ENCODE measurements at regions not wholly inside any gene's neighbourhood (a gene's known extent, or its start where the extent isn't known, plus 50 kb on each side); places are given as distances from the start of the nearest gene placed in this dataset.
A peak's percentile ranks its signal among the peaks of the same experiment; 100 is the strongest.
"Not testable (repeated sequence)": the region's sequence is repeated elsewhere in the genome, so short reads cannot be mapped to it uniquely, and the experiment has no call there.

DNA sequence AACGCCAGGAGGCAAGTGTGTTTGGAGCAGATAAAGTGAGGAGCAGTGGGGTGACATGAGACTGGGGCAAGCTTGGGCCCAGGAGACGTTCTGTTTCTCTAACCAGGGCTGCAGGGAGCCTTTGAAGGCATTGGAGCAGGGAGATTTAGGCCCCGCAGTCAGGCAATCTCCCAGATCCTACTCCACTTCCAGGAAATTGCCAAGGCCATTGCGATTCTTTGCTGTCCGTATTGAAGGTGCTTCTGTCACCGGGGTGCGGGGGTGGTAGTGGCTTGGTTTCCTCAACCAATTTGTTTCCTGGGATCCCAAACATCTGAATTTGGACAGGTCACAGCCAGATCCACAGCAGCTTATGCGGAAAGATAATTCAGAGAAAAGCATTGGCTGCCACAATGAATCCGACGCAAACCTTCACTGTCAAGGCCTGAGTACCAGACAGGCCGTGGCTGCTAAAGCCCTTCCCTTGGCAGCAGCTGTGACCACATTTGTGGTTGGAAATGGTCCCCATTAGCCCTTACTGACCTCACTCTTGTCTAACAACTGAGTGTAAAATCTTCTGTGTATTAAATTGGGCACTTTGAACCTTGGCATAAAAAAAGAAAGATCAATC lies 385.6 kb downstream of the PTPRU start (continued):
- TF ChIP-seq, protein P1, sequence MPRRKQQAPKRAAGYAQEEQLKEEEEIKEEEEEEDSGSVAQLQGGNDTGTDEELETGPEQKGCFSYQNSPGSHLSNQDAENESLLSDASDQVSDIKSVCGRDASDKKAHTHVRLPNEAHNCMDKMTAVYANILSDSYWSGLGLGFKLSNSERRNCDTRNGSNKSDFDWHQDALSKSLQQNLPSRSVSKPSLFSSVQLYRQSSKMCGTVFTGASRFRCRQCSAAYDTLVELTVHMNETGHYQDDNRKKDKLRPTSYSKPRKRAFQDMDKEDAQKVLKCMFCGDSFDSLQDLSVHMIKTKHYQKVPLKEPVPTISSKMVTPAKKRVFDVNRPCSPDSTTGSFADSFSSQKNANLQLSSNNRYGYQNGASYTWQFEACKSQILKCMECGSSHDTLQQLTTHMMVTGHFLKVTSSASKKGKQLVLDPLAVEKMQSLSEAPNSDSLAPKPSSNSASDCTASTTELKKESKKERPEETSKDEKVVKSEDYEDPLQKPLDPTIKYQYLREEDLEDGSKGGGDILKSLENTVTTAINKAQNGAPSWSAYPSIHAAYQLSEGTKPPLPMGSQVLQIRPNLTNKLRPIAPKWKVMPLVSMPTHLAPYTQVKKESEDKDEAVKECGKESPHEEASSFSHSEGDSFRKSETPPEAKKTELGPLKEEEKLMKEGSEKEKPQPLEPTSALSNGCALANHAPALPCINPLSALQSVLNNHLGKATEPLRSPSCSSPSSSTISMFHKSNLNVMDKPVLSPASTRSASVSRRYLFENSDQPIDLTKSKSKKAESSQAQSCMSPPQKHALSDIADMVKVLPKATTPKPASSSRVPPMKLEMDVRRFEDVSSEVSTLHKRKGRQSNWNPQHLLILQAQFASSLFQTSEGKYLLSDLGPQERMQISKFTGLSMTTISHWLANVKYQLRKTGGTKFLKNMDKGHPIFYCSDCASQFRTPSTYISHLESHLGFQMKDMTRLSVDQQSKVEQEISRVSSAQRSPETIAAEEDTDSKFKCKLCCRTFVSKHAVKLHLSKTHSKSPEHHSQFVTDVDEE (CRISPR knock-in tag; IDR thresholded peaks at IDR 0.05): no peak
- no peak for TF ChIP-seq ZC3H10 (CRISPR knock-in tag; IDR thresholded peaks at IDR 0.05)

DNA sequence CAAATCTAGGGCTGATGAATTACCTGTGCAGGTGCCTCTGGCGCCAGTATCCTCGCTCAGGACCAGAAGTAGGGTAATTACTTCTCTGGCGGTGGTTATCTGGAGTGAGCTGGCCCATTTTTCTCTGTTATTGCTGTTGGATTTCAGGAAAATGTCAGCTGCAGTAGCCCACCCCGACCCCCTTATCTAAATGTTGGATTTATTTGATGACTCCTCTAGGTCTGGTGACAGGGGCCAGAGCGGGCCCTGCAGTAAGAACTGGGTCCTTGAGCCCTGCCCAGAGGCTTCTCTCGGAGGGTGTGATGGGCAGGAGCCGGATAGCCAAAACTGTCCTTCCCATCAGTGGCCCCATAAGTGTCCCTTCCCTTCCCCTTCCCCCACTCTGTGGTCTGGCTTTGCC lies 384.3 kb downstream of the PTPRU start:
- TF ChIP-seq ARNTL (CRISPR knock-in tag; IDR thresholded peaks at IDR 0.05; ENCODE audit: borderline replicate concordance, low read depth): no peak
- TF ChIP-seq, protein P2, sequence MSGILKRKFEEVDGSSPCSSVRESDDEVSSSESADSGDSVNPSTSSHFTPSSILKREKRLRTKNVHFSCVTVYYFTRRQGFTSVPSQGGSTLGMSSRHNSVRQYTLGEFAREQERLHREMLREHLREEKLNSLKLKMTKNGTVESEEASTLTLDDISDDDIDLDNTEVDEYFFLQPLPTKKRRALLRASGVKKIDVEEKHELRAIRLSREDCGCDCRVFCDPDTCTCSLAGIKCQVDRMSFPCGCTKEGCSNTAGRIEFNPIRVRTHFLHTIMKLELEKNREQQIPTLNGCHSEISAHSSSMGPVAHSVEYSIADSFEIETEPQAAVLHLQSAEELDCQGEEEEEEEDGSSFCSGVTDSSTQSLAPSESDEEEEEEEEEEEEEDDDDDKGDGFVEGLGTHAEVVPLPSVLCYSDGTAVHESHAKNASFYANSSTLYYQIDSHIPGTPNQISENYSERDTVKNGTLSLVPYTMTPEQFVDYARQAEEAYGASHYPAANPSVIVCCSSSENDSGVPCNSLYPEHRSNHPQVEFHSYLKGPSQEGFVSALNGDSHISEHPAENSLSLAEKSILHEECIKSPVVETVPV (CRISPR knock-in tag; IDR thresholded peaks at IDR 0.05): no peak
- ATAC-seq: no peak

DNA sequence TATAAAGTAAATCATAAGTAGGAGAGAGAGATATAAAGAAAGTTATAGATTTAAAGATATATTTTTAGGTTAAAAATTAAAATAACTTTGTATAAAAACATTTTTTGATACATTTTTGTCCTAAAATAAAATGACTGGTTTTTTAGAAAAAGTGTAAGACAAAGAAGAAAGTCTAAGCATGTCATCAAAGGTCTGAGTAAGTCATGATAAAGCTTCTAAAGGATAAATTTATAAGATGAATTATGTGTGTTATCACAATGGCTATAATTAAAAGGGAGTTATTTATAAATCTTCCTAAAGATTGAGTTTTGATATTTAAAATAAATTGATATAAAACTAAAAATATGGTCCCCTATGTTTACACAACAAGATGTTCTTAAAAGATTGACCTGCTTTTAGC lies 370.9 kb downstream of the PTPRU start:
- no peak for ATAC-seq
- TF ChIP-seq, protein P2 (CRISPR knock-in tag; IDR thresholded peaks at IDR 0.05): no peak
- TF ChIP-seq ZNF8 (CRISPR knock-in tag; IDR thresholded peaks at IDR 0.05): 0 out of 2 replicates have a peak, but pooled peaks have one; percentile 43

DNA sequence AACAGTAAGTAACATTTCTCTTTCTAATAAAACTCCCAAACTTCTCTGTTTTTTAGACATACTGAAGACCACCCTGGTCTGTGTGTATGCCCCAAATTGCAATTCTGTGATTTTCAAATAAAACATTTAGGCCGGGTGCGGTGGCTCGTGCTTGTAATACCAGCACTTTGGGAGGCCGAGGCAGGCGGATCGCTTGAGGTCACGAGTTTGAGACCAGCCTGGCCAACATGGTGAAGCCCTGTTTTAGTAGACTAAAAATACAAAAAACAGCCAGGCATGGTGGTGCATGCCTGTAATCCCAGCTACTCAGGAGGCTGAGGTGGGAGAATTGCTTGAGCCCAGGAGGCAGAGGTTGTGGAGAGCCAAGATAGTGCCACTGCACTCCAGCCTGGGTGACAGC lies 368.5 kb downstream of the PTPRU start:
- not testable (repeated sequence) for ATAC-seq

DNA sequence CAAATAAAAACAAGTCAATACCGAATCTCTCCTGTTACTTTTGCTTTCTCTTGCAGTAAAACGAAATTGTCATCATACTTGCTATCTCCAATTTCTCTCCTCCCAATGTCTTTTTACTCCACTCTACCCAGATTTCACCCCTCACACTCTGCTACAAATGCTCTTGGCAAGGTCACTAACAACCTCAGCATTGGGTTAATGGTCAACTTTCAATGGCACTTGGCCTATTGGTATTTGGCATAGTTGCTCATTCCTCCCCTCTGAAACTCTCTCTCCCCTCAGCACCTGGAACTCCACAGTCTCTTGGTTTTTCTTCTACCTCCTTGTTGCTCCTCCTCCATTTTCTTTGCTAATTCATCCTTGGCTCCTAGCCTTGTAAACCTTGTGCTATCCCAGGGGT lies 367.3 kb downstream of the PTPRU start:
- no peak for TF ChIP-seq TOX (CRISPR knock-in tag; IDR thresholded peaks at IDR 0.05; ENCODE audit: borderline replicate concordance)
- TF ChIP-seq SNAI2 (CRISPR knock-in tag; IDR thresholded peaks at IDR 0.05): no peak
- TF ChIP-seq CSDC2 (CRISPR knock-in tag; IDR thresholded peaks at IDR 0.05): no peak
- TF ChIP-seq, protein P3, sequence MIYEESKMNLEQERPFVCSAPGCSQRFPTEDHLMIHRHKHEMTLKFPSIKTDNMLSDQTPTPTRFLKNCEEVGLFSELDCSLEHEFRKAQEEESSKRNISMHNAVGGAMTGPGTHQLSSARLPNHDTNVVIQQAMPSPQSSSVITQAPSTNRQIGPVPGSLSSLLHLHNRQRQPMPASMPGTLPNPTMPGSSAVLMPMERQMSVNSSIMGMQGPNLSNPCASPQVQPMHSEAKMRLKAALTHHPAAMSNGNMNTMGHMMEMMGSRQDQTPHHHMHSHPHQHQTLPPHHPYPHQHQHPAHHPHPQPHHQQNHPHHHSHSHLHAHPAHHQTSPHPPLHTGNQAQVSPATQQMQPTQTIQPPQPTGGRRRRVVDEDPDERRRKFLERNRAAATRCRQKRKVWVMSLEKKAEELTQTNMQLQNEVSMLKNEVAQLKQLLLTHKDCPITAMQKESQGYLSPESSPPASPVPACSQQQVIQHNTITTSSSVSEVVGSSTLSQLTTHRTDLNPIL (CRISPR knock-in tag; IDR thresholded peaks at IDR 0.05; ENCODE audit: low read depth): no peak
- no peak for TF ChIP-seq ISL1 (CRISPR knock-in tag; IDR thresholded peaks at IDR 0.05)
- TF ChIP-seq ZNF70 (CRISPR knock-in tag; IDR thresholded peaks at IDR 0.05): no peak
- TF ChIP-seq, protein P4, sequence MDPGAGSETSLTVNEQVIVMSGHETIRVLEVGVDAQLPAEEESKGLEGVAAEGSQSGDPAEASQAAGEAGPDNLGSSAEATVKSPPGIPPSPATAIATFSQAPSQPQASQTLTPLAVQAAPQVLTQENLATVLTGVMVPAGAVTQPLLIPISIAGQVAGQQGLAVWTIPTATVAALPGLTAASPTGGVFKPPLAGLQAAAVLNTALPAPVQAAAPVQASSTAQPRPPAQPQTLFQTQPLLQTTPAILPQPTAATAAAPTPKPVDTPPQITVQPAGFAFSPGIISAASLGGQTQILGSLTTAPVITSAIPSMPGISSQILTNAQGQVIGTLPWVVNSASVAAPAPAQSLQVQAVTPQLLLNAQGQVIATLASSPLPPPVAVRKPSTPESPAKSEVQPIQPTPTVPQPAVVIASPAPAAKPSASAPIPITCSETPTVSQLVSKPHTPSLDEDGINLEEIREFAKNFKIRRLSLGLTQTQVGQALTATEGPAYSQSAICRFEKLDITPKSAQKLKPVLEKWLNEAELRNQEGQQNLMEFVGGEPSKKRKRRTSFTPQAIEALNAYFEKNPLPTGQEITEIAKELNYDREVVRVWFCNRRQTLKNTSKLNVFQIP (CRISPR knock-in tag; IDR thresholded peaks at IDR 0.05; ENCODE audit: borderline replicate concordance, low read depth): no peak
- no peak for TF ChIP-seq OSR1 (CRISPR knock-in tag; IDR thresholded peaks at IDR 0.05)
- no peak for TF ChIP-seq ARNTL (CRISPR knock-in tag; IDR thresholded peaks at IDR 0.05; ENCODE audit: borderline replicate concordance, low read depth)
- TF ChIP-seq, protein P5, sequence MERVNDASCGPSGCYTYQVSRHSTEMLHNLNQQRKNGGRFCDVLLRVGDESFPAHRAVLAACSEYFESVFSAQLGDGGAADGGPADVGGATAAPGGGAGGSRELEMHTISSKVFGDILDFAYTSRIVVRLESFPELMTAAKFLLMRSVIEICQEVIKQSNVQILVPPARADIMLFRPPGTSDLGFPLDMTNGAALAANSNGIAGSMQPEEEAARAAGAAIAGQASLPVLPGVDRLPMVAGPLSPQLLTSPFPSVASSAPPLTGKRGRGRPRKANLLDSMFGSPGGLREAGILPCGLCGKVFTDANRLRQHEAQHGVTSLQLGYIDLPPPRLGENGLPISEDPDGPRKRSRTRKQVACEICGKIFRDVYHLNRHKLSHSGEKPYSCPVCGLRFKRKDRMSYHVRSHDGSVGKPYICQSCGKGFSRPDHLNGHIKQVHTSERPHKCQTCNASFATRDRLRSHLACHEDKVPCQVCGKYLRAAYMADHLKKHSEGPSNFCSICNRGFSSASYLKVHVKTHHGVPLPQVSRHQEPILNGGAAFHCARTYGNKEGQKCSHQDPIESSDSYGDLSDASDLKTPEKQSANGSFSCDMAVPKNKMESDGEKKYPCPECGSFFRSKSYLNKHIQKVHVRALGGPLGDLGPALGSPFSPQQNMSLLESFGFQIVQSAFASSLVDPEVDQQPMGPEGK (CRISPR knock-in tag; IDR thresholded peaks at IDR 0.05; ENCODE audit: borderline replicate concordance): no peak
- TF ChIP-seq ZC3H10 (CRISPR knock-in tag; IDR thresholded peaks at IDR 0.05): no peak
- TF ChIP-seq BACH2 (CRISPR knock-in tag; IDR thresholded peaks at IDR 0.05; ENCODE audit: borderline replicate concordance): no peak
- no peak for TF ChIP-seq ESRRG (CRISPR knock-in tag; IDR thresholded peaks at IDR 0.05)
- no peak for TF ChIP-seq ZFP30 (CRISPR knock-in tag; IDR thresholded peaks at IDR 0.05)
- ATAC-seq: no peak
